KOPT-K1 (cell line): ENCODE measurements at regions not wholly inside any gene's neighbourhood (a gene's known extent, or its start where the extent isn't known, plus 50 kb on each side); places are given as distances from the start of the nearest gene placed in this dataset.
"Not testable (repeated sequence)": the region's sequence is repeated elsewhere in the genome, so short reads cannot be mapped to it uniquely, and the experiment has no call there.

ENCODE experiments used
- H3K27ac ChIP-seq: fragments of 200-600 bp; sonication (generic); 2 replicates; pipeline ENCODE4 v1.5.1; 2016; ENCODE audit warnings: antibody characterized with exemption, mild to moderate bottlenecking, low read depth, low read length; ENCODE audit not compliant: poor library complexity, severe bottlenecking
- H3K36me3 ChIP-seq: fragments of 200-600 bp; sonication (generic); 2 replicates; pipeline ENCODE4 v1.5.1; 2017; ENCODE audit warnings: antibody characterized with exemption, mild to moderate bottlenecking, low read length, moderate library complexity; ENCODE audit not compliant: insufficient read depth
- H3K9me3 ChIP-seq: fragments of 200-600 bp; sonication (generic); 2 replicates; pipeline ENCODE4 v1.5.1; 2017; ENCODE audit warnings: antibody characterized with exemption, low read length, mild to moderate bottlenecking; ENCODE audit not compliant: insufficient read depth, poor library complexity, severe bottlenecking

DNA sequence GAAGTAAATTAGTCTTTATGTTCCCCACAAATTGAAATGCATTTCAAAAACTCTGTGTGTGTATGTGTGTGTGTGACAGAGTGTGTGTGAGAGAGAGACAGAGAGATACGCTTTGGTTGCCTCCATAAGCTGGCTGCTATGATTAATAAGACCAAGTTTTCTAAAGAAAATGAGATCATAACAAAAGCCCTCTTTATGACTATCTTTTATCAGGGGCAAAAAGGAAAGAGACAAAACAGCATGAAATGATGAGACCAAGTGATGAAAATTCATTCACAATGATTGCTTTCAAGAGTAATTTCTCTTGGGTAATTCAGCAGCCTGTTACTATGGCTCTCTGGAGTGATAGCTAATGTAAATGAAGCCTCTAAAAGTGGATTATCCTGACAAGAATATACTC lies 277.6 kb upstream of the PLEKHG7 start:
- H3K36me3 ChIP-seq, result no peaks in the 10 kb centered on the region
- no peak overlapping the region for H3K27ac ChIP-seq

DNA sequence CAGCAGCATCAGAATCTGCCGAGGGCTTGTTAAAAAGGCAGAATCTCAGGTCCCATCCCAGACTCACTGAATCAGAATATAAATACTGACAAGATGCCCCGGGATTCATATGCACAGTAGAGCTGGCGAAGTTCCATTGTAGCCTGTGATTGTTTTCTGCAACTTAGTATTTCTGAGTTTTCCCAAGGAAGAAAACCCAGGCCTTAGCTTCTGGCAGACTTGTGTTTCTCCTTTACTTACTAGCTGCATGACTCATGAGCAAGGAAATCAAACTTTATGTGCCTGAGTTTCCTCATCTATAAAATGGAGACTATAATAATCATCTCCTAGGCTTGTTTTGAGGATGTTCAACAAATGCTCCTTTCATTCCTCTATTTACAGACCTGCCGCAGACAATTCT lies 278.5 kb upstream of the PLEKHG7 start:
- Histone ChIP-seq H3K36me3 (no peaks in the 10 kb centered on the region), H3K9me3 (no peaks in the 10 kb centered on the region), H3K27ac (no peak overlapping the region)

More for the DNA sequence above, 277.6 kb upstream of the PLEKHG7 start:
- H3K9me3 ChIP-seq, result no peaks in the 10 kb centered on the region

DNA sequence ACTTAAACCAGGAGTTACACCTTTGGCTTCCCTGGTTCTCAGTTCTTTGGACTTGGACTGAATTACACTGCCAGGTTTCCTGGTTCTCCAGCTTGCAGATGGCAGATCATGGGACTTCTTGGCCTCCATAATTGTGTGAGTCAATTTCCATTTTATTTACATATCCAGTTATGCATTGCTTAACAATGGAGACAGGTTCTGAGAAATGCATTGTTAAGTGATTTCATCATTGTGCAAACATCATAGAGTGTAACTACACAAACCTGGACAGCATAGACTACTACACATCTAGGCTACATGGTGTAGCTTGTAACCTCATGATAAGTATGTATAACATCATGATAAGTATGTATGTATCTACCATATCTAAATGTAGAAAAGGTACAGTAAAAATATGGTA lies 276.1 kb upstream of the BTG1 start:
- H3K27ac ChIP-seq, result no peak overlapping the region
- no peaks in the 10 kb centered on the region for H3K36me3 ChIP-seq
- no peaks in the 10 kb centered on the region for H3K9me3 ChIP-seq

DNA sequence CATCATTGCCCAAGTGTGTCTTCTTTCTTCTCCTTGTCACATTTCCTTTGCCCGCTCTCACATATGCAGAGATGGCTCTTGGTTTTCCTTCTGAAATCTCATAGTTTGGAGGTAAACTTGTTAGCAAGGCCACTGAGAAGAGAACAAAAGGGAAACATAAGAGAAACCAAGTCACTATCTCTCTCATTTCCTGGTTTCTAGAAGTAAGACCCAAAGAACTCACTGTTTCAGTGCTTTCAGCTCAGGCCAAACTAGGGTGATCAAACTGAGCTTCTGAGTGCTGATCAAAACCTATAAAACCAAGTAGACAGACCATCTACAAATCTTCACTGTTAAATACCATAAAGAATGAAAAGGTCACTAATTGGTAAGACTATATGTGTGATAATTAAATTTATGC lies 275.4 kb upstream of the BTG1 start:
- no peaks in the 10 kb centered on the region for H3K36me3 ChIP-seq
- H3K27ac ChIP-seq, result no peak overlapping the region
- H3K9me3 ChIP-seq, result no peaks in the 10 kb centered on the region

DNA sequence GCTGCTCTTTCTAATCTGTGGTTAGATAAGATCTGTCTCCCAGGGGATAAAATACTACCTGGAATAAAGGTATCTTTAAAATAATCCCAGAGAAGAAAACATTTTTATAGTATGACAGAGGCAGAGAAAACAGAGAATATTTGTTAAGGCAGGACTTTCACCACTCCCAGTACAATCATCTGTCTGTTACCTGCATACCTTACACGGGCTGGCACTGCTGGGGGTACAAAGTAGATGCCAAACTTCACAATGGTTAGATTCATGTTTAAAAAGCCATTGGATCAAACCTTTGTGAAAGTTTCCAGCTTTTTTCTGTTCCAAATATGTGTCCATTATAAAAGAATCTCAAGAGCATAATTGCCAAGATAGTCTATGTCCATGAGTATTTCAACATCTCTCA lies 273.6 kb upstream of the BTG1 start:
- Histone ChIP-seq H3K27ac (no peak overlapping the region), H3K36me3 (no peaks in the 10 kb centered on the region)

DNA sequence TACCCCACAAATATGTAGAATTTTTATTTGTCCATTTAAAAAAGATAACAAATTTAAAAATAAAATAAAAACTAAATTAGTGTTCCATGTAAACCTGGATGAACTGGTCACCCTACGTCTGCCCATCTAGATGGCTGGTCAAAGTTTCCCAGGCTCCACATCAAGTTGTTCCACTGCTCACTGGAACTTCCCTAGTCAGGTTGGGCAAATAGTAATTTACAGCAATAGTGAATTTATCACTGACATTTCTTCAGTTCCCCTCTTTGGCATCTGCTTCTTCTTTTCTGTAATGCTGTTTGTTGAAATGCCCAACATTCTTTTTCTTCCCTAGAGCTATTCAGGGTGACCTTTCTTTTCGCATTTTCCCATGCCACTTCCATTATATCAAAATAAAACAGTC lies 272.7 kb upstream of the BTG1 start:
- Histone ChIP-seq H3K27ac (no peak overlapping the region), H3K9me3 (no peaks in the 10 kb centered on the region), H3K36me3 (no peaks in the 10 kb centered on the region)

More for the DNA sequence above, 273.6 kb upstream of the BTG1 start:
- no peaks in the 10 kb centered on the region for H3K9me3 ChIP-seq

DNA sequence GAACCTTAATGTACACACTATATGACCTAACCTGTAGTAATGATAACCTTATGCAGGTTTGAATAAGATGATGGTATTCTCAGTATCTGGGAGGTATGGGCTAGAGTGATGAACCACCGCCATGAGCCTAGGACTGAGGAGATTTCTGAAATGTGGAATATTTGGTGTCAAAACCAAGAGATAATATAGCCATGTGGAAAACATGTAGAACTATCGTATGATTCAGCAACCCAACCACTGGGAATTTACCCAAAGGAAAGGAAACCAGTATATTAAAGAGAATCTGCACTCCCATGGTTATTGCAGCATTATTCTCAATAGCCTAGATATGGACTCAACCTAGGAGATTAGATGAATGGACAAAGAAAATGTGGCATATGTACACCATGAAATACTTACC lies 271.7 kb upstream of the BTG1 start:
- Histone ChIP-seq H3K36me3 (no peaks in the 10 kb centered on the region), H3K27ac (no peak overlapping the region), H3K9me3 (no peaks in the 10 kb centered on the region)

DNA sequence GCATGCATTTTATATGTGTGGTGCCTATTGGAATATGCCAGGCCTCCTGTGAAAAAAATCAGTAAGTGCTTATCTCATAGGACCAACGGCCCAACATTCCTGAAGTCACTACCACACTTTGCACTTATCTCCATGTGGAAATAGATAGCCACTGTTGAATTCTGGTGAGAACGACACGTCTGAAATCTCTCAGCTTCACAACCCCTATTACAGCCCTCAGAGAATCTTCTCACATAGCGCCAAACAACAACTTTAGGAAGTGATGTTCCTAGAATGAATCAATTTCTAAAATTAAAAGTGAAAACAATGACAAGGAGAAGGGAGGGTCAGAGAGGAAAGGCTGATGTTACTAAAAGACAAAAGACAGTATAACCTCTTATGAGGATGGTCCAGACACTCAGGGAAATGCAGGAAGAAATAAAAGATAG lies 270.8 kb upstream of the BTG1 start:
- Histone ChIP-seq H3K27ac (no peak overlapping the region), H3K36me3 (no peaks in the 10 kb centered on the region), H3K9me3 (no peaks in the 10 kb centered on the region)

DNA sequence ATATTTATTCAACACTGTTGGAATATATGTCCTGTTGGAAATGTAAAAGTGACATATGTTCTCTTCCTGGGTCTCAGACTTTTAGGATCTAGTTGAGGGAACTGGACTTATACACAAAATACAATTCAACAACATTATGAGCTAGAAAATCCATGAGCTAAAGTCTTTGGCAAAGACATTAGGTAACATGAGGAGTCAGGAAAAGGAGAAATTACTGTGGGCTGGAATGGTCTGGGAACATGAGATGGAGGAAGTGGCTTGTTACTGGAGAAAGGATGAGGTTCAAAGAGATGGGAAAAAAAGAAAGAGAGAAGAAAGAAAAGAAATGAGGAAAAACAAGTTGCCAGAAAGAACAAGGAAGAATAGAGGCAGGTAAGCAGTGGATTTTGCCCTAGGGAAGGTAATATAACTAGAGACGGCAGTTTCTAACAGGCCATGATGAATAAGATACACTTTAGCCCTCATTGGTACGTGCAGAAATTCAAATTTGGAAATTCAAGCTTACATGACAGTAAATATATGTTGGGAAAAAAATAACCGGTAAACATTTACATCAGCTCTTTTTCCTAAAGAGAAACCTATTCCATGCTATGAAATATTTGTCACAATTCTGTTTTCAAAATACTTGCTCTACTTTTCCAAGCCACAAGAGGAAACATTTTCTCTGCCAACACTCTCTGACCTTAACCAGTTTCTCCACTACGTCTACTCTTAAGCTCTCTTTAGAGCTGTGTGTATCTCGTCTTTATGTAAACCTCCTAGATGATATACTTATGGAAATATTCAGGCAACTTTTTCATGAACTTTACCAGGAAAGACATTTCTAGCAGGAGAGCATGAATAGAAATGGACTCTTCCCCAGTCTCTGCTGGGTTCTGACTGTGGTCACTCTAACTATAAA lies 268.8 kb upstream of the BTG1 start:
- Histone ChIP-seq H3K9me3 (no peaks in the 10 kb centered on the region), H3K36me3 (no peaks in the 10 kb centered on the region), H3K27ac (no peak overlapping the region)

DNA sequence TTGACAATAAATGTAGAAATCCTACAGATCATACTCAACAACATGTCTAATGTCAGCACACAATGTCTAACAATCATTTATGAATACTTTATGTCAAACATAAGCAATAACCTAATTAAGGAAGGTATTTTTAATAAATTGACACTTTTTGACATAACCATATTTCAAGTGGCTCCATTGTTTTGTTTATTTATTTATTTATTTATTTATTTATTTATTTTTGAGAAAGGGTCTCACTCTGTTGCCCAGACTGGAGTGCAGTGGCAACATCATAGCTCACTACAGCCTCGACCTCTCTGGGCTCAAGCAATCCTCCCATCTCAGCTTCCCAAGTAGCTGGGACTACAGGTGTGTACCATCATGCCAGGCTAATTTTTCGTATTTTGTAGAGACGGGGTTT lies 267.6 kb upstream of the BTG1 start:
- H3K9me3 ChIP-seq, result no peaks in the 10 kb centered on the region
- no peak overlapping the region for H3K27ac ChIP-seq
- no peaks in the 10 kb centered on the region for H3K36me3 ChIP-seq

DNA sequence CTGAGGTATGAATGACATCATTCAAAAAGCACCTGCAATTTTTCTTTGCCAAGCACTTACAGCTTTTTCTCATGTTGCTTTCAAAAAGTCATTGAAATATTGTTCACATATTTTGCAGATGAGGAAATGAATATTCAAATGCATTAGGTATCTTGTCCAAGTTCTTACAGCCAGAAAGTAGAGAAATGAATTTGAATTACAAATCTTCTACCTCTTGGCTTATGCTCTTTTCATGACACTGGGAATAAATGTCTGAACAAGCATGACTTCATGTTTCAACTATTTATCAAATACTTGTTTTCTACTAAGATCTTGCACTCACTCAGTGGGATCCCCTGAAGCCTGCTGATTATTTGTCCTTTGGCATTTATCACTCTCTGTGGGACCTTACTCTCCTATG lies 267.2 kb upstream of the BTG1 start:
- peaks cover 4% of the 10 kb centered on the region for H3K9me3 ChIP-seq
- H3K36me3 ChIP-seq, result no peaks in the 10 kb centered on the region
- H3K27ac ChIP-seq, result no peak overlapping the region

DNA sequence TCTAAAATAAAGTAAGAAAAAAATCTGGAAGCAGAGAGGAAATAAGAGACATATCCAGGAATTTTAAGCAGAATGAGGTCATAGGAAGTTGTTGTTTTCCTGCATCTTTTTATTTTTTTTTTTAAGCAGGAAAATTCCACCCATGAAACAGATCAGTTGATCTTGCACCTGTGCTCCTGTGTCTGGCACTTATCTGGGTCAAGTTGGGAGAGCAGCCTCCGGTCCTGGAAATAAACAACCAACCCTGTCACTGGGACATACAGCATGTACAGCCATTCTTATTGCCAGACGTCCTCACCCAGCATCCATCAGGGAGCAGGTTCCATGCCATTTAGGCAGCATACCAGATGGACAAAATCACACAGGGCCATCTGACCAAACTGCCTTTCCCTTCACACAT lies 266.0 kb upstream of the BTG1 start:
- H3K27ac ChIP-seq, result no peak overlapping the region
- no peaks in the 10 kb centered on the region for H3K36me3 ChIP-seq
- H3K9me3 ChIP-seq, result peaks cover 5% of the 10 kb centered on the region

DNA sequence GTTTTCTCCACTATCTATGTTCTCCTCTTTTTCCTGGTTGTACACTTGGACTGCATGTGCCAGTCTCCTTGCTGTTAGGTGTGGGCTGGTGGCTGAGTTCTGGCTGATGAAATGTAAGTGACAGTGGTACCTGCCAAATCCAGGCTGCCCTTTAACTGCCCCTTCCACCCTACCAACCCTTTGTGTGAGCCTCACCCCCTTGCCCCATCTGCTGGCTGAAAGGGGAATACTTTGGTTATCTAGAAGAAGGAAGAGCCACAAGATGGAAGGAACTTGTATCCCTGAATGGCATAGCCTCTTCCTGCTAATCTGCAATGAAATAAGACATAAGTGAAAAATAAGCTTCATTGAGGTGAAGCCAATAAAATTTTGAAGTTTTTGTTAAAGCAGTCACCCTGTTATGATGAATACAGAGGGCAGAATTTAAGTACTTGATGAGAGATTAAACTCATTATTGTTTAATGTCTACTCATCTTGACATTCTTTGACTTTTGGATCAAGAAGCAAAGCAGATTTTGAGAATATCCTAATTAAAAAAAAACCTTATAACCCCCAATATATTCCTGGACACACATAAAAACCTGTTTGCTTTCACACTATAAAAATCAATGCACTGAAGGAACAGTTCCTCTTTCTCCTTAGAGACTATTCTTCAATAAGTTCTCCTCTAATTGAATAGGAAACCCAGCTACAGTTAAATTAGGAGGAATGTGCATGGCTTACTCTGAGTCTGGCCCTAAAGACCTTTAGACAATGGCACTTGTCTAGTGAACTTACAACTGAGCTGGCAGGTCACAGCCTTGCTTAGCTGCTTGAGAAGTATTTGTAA lies 262.6 kb upstream of the BTG1 start:
- no peaks in the 10 kb centered on the region for H3K36me3 ChIP-seq
- peaks cover 5% of the 10 kb centered on the region for H3K9me3 ChIP-seq
- no peak overlapping the region for H3K27ac ChIP-seq

DNA sequence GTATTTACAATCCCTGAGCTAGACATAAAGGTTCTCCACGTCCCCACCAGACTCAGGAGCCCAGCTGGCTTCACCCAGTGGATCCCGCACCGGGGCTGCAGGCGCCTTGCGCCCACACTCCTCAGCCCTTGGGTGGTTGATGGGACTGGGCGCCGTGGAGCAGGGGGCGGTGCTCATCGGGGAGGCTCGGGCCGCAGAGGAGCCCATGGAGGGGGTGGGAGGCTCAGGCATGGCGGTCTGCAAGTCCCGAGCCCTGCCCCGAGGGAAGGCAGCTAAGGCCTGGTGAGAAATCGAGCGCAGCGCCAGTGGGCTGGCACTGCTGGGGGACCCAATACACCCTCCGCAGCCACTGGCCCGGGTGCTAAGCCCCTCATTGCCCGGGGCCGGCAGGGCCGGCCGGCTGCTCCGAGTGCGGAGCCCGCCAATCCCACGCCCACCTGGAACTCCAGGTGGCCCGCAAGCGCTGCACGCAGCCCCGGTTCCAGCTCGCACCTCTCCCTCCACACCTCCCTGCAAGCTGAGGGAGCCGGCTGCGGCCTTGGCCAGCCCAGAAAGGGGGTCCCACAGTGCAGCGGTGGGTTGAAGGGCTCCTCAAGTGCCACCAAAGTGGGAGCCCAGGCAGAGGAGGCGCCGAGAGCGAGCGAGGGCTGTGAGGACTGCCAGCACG lies 260.9 kb upstream of the BTG1 start:
- not testable (repeated sequence) for H3K36me3 ChIP-seq, H3K27ac ChIP-seq, H3K9me3 ChIP-seq

DNA sequence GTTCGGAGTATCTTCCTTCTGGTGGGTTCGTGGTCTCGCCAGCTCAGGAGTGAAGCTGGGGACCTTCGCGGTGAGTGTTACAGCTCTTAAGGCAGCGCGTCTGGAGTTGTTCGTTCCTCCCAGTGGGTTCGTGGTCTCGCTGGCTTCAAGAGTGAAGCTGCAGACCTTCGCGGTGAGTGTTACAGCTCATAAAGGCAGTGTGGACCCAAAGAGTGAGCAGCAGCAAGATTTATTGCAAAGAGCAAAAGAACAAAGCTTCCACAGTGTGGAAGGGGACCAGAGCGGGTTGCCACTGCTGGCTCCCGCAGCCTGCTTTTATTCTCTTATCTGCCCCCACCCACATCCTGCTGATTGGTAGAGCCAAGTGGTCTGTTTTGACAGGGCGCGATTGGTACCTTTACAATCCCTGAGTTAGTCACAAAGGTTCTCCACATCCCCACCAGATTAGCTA lies 260.2 kb upstream of the BTG1 start:
- not testable (repeated sequence) for H3K36me3 ChIP-seq, H3K27ac ChIP-seq, H3K9me3 ChIP-seq
